ENCODE measurements at regions not wholly inside any gene's neighbourhood (a gene's known extent, or its start where the extent isn't known, plus 50 kb on each side); places are given as distances from the start of the nearest gene placed in this dataset.
"Not testable (repeated sequence)": the region's sequence is repeated elsewhere in the genome, so short reads cannot be mapped to it uniquely, and the experiment has no call there.

DNA sequence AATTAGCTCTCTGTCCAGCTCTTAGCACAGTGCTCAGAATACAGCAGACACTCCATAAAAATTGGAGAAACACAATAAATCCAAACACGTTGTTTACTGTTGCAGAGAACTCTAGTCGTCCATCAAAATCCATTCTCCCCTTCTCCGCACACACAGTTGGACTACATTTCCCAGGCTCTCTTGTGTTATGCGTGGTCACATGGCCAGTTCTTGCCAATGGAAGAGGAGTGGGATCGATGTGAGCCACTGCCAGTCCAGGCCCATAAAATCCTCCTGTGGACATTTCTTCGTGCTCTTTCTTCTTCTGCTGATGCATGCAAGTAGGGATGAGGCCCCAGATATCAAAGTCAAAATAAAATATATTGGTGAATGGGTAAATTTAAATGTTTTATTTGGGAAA is 114.3 kb upstream of the FMN2 start:
- no peak for DNase-seq

DNA sequence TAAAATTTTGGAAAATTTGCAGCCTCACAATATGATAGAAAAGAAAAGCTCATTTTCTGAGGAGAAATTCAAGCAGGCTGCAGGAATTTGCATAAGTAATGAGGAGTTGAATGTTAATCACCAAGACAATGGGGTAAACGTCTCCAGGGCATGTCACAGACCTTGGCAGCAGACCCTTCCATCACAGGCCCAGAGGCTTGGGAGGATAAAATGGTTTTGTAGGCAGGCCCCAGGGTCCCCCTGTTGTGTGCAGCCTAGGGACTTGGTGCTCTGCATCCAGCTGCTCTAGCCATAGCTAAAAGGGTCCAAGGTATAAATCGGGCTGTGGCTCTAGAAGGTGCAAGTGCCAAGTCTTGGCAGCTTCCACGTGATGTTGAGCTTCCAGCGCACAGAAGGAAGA is 112.2 kb upstream of the FMN2 start:
- no peak for DNase-seq

DNA sequence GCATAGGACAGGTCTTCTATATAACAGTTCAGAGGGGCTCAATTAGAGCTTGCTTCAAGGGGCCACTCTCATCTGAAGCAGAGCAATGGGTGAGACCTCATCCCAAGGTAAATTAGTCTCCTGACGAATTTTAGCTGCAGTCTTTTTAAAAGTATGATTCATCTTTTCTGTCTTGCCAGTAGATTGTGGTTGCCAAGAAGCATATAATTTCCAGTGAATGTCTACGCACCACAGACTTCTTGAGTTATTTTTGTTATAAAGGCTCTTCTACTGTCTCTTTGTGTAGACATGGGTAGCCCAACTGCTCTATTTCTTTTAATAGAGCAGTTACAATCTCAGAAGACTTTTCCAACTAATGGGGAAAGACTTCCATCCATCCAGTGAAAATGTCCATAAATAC is 108.9 kb upstream of the FMN2 start:
- peak in 1 of 58 donors; percentile 3 for DNase-seq

- DNase-seq: no peak
These were observed 106.6 kb upstream of the FMN2 start for GRCh38 chr1:239985044-239985443.

DNA sequence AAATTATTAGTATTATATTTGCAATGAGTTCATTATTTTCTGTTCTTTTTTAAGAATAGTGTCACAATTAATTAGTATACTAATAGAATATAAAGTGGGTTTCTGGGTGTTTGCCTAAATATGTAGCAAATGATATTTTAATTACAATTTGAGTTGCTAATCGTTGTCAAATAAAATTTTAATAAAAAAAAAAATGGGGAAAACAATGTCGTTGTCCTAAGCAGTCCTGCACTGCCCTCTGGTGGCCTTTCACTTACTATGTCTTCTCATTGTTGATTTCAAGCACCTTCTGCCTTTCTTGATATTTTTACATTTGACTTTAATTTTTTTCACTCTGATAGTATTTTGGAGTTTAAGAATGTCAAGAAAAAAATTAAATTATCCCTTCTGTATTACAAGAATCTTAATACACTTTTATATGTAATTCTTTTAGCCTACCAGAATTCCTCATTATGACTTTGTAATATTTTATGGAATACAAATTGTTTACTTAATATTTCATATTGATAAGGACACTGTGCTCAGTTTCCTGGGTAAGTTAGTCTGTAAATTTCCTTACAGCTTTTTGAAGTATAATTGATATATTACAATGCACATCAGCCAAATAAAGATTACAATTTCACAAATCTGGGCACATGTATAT is 104.5 kb upstream of the FMN2 start:
- peak in 14 of 58 donors; percentile 1 to 69 (median 6) for DNase-seq

DNA sequence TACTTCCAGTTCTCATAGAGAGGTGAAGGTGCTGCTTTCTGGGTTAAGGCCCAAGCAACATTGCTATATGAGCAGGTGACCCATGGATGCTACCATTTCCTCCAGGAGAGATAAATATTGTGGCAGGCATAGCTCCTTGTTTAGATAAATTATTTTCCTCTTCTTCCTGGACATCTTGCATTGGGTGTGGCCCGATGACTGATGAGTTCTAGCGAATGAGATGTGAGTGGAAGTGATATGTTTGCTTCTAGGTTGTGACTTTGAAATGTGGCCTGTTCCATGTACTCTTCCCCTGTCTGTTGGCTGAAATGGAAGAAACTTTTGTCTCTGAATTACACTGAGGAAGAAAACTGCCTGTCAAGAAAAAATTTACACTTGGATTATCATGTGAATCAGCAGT is 101.7 kb upstream of the FMN2 start:
- DNase-seq: no peak

- not testable (repeated sequence) for DNase-seq
These were observed 99.1 kb upstream of the FMN2 start for GRCh38 chr1:239992566-239992965.

DNA sequence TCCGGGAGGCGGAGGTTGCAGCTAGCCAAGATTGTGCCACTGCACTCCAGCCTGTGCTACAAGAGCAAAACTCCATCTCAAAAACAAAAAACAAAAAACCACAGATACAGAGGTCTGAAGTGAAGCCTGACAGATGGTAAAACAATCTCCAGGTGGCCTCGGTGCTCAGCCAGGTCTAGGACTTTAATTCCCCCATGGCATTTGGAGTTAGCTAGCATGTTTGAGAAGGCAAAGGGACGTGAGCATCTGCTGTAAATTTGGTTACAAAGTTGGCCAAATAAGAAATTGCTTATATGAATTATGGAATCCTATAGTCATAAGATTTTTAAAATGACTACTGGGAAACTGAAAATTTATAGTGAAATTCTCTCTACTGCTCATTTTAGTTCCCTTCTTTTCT is 98.3 kb upstream of the FMN2 start:
- no peak for DNase-seq

DNA sequence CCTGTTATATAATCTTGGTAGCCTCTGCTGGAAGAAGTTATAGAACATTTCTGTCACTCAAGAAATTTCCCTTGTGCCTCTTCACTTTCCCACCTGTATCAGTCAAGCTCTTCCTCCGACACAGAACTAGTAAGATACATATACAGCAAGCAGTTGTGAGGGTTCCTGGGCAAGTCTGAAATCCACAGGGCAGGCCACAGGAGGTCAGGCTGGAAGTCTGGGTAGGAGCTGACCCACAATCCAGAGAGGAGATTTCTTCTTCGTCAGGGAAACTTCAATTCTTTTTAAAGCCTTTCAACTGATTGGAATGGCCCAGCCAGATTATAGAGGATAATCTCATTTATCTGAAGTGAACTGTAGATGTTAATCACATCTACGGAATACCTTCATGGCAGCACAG is 96.4 kb upstream of the FMN2 start:
- no peak for DNase-seq

- no peak for DNase-seq
These were observed 94.5 kb upstream of the FMN2 start for GRCh38 chr1:239997160-239997514.

DNA sequence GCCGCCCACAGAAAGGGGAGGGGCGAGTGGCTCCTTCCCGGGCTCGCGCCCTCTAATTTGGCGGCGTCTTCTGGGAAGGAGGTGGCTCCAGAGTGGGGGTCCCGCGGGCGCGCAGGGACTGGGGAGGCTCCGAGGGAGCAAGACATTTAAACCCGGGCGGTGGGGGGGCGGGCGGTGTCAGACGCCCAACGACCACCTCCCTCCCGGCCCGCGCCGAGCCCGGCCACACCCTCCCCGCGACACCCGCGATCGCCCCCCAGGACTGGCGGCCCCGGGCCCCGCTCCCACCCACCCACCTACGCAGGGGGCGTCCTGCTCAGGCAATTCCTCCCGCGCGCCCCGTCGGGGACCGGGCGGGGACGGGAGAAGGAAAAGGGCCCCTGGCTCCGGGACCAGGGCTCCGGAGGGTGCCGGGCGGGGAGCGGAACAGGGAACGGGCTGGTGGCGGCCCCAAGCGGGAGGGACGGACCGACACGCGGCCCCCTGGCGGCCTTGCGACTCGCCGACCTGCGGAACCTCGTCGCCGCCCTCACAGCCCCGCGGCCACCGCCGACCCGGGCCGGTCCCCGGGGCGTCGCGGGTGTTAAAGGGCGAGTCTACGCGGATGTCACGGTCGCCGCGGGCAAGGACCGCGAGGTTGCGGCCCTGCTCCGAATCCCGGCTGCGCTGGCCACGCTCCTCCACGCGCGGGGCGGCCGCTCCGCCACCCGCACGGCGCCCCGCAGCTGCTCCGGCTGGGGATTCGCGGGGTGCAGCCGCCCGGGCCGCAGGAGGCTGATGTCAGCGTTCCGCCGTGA is 94.0 kb upstream of the FMN2 start:
- DNase-seq: peak in 1 of 58 donors; percentile 14

DNA sequence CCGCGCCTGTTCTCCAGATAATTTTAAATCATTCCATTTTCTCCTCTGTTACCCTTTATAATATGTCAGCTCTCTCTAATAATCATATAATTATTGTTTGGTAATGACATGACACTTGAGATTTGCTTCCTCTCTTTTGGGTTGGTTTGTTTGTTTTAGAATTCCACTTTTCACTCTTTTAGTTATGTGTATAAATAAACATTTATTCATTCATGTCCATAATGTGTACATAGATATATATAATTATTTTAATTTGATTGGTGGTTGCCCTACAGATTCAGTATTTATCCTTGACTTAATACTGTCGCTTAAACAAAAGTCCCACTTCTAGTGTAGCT is 93.4 kb upstream of the FMN2 start:
- DNase-seq: no peak

DNA sequence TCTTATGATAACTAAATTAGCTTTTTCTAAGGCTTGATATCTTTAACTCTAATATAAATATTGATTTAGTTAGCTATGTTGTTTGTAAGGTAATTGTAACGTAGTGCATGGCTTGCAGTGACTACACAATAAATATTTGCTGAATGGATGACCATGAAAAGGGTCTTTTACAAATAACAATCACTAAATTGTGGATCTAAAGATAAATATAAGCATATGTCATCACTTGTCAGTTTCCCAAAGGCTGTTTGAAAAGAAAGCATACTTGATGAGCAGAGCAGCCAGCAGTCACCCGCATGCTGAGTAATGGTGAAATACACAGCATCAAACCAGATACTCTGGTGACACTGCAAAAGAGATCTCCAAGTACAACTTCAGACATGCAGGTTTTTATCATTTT is 92.5 kb upstream of the FMN2 start:
- no peak for DNase-seq

DNA sequence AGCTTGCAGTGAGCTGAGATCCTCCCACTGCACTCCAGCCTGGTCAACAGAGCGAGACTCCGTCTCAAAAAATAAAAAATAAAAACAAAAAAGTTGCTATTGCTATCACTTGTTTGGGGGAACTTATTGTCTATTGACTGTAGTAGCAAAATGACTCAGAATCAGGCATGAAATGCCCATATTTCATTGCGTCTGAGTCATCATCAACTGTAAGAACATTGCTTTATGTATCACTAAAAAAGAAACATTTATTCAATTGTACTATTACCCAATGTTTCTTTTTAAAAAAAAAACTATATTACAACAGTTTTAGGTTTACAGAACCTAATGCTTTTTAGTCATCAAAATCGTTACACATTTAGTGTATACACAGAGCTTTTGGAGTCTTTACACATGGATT is 91.0 kb upstream of the FMN2 start:
- DNase-seq: no peak

DNA sequence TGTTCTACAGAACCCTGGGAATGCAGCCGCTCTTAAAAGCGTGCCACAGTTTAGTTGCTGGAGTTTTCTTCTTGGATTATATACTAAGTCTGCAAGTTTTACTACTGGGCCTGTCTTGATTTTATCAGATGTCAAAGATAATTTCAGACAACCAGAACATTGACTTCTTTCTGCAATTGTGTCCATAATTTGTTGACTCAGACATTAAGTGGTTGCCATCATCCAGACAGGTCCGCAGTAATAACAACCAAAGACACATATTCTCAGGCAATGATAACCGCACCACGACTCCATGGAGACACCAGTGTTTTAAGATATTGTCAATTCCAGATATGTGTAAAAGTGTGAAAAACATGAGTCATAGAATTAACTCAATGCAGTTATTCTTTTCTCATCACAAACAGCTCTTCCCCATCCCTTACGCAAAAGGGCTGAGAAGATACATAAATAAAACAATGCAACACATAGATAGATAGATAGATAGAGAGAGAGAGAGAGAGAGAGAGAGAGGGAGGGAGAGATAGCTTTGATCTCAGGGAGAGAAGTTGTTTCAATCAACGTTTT is 90.4 kb upstream of the FMN2 start:
- DNase-seq: no peak

DNA sequence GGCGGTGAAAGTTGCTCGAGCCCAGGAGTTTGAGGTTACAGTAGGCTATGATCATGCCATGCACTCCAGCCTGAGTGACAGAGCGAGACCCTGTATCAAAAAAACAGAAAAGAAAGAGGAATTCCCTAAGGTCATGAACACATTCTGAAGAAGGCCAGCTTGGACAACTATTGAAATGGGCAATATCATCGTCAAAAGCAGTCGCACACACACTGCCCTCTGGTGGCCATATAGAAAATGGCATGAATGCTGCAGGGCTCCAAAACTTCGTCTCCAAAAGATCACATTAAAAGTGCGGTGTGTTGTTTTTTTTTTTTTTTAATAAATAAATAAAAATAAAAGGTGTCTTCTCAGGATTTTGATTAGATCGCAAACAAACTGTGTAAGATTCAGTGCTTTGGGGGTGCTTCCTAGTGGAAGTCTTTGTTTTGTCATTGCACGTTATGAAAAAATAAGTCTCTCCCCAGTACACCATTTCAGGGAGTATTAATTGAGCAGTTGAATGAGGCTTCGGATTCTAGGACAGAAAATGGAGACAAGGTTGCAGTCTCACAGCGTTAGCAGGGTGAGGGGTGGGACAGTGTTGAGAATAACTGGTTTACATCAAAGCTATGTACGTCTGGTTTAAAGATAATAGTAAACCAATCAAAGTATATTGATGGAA is 87.5 kb upstream of the FMN2 start:
- DNase-seq: no peak

DNA sequence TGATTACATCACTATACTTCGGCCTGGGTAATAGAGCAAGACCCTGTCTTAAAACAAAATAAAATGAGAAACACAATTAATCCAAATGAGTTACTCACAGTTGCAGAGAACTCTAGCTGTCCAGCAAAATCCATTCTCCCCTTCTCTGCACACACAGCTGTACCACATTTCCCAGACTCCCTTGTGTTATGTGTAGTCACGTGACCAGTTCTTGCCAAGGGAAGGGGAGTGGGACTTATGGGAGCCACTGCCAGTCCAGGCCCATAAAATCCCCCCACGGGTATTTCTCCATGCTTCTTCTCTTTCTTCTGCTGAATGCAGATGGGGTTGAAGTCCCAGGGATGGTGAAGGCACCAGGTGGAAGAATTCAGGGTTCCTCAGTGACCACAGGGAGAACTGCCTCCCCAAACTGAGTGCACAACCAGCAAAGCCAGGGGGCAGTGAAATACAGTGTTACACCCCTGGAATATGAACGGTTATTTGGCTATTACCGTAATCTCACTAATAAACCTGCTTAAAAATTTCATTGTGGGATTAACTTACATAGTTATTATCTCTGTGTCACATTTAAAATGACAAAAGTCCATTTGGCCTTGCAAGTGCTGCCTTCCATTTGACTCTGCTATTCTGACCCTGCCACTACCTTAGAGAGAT is 85.6 kb upstream of the FMN2 start:
- DNase-seq: no peak

GRCh38 chr1:240008298-240008697 is 83.4 kb upstream of the FMN2 start:
- DNase-seq: no peak

DNA sequence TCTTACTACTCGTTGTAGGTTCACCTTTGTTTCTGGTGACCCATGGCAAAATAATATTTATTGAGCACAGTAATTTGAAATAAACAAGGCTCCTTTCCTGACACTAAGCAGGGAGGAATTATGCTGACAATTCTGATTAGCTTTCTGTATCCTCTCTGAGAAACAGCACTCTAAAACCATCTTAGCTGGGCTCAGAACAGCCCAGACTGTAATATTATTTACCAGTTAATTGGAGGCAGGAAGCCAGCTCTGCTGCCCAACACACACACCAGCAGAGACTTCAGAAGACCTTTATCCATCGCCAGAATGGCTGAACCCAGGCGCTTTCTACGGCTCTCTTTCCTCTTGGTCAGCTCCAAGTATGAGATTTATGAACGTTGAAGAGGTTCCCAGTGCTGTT is 77.6 kb upstream of the FMN2 start:
- DNase-seq: no peak

DNA sequence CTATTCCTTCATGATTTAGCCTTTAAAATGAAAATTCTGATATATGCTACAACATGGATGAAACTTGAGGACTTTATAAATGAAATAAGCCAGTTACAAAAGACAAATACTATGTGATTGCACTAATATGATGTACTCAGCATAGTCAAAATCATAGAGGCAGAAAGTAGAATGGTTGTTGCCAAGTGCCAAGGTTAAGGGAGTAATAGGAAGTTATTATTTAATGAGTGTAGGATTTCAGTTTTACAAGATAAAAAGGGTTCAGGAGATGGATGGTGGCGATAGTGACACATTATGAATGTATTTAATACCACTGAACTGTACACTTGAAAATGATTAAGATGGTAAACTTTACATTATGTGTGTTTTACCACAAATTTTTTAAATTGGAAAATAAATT is 73.1 kb upstream of the FMN2 start:
- no peak for DNase-seq

DNA sequence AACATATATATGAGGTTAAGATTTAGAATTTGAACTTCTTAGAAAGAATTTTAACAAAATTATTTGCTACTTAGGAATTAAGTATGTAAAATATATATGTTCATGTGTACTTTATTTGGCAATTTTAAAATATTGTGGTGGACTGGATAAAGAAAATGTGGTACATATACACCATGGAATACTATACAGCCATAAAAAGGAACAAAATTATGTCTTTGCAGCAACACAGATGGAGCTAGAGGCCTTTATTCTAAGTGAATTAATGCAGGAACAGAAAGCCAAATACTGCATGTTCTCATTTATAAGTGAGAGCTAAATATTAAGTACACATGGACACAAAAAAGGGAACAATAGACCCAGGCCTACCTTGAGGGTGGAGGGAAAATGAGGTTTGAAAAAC is 72.2 kb upstream of the FMN2 start:
- no peak for DNase-seq

GRCh38 chr1:240020871-240021270 is 70.8 kb upstream of the FMN2 start:
- DNase-seq: no peak

Data from anterior cingulate cortex (tissue), 58 donors.